ENCODE measurements at regions not wholly inside any gene's neighbourhood (a gene's known extent, or its start where the extent isn't known, plus 50 kb on each side); places are given as distances from the start of the nearest gene placed in this dataset.
"Not testable (repeated sequence)": the region's sequence is repeated elsewhere in the genome, so short reads cannot be mapped to it uniquely, and the experiment has no call there.

- DNase-seq = no peak
Observed at GRCh38 chr7:156019776-156020565, 207.7 kb upstream of the SHH start.

GRCh38 chr7:156019308-156019707 lies 207.0 kb upstream of the SHH start:
- no peak for DNase-seq

DNA sequence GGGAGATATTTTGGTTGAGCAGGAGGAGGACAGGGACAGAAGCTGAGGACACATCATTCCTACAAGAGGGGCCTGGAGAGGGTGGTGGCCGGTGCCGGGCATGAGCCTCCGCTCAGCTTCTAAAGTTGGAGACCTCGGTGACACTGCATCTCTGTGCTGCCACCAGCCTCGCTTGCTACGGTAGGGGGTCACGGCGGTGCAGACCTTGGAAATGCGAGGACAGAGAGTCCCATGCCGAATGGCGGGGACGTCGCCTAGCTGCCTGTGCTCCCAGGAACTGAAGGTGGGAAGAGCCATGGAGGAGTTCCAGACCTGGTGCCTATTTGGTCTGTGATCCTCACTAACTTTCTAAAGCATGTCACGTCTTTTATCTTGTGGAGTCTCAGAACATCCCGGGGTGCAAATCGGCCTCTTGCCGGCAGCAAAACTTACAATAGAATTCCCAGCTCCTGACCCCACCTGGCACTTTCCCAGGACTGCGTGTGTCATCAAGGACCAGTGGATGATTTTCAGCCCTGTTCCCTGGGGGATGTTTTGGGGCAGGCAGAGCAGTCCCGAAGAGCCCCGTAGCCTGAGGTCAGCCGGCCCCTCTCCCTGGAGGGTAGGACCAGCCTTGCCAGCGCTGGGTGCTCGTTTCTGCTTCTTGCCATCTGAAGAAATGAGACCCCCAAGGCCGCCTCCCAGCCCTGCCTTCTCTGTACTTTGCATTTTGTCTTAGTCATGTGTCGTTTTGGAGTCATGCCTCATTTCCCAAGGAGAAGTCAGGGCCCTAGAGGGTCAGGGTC lies 205.8 kb upstream of the SHH start:
- DNase-seq = no peak

GRCh38 chr7:156017431-156017830 lies 205.2 kb upstream of the SHH start:
- no peak for DNase-seq

DNA sequence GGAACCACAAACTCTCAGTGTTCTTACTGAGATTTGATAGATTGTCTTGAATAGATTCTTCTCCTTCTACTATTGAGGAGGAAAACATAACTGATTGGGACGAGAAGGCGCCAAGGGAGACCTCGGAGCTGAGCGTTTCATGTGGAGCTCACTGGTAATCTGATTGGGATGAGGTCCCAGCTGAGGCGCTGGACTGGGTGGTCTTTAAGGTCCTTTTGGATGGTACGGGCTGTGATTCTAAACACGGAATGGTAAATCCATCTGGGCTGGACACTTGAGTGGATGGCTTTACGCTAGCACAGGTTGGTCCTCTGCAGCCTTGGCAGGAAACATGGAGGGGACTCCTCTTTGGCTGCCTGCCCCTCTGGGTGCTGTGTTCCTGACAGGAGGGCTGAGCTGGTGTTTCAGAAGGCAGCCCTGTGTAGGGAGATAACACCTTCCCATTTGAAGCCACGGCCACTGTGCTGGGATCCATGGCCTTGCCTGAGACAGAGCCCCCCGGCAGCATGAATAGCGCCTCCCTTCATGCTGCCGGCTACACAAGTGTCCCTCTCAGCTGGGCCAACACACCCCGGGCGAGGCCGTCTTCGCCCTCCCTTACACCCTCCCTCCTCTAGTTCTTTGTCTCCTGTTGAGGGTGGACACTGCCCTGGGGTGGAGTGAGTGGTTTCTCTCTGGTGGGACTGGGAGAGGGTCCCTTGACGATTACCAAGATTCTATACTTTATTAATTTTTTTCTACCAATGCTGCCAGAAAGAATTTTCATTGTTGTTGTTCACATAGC lies 203.2 kb upstream of the SHH start:
- no peak for DNase-seq

- DNase-seq = no peak
Observed at GRCh38 chr7:156014808-156015207, 202.5 kb upstream of the SHH start.

DNA sequence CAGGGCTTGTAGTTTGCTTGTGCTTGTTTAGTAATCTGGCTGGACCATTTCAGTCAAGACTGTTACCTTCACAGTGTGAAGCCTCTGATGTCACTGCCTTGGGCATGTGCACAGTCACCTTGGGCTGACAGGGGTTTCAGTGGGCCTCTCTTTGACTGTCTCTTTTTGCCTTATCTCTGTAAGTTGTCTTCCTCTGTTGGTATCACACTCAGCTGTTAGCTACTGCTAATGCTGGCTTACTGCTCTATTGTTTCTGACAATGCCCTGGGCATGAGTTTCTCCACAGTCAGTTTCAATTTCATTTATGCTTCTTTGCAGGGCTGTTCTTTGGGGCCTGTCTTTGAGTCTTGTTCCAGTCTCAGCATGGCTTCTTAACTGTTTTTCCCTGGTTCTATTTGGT lies 201.9 kb upstream of the SHH start:
- DNase-seq = no peak

DNA sequence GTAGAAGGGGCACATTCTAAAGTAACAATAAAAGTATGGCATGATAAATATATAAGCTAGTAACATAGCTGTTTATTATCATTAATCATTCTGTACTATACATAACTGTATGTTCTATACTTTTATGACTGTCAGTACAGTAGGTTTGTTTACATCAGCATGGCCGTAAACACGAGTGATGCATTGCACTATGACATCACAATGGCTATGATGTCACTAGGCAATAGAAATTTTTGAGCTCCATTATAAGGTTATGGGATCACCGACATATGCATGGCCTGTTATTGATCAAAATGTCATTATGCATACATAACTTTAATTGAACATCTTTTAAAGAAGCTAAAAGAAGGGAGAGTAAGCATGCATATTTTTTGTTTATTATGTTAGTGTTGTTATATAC lies 200.1 kb upstream of the SHH start:
- no peak for DNase-seq

GRCh38 chr7:156009569-156009968 lies 197.3 kb upstream of the SHH start:
- DNase-seq = no peak

DNA sequence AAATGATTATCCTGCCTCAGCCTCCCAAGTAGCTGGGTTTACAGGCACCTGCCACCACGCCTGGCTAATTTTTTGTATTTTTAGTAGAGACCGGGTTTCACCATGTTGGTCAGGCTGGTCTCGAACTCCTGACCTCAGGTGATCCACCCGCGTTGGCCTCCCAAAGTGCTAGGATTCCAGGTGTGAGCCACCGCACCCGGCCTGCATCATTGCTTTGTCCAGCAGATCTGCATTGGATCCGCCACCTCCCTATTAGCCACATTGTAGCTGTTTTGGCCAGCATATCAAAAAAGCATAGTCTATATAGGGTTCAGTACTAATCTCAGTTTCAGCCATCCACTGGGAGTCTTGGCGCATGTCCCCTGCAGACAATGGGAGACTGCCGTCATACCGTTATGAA lies 194.6 kb upstream of the SHH start:
- DNase-seq = not testable (repeated sequence)

DNA sequence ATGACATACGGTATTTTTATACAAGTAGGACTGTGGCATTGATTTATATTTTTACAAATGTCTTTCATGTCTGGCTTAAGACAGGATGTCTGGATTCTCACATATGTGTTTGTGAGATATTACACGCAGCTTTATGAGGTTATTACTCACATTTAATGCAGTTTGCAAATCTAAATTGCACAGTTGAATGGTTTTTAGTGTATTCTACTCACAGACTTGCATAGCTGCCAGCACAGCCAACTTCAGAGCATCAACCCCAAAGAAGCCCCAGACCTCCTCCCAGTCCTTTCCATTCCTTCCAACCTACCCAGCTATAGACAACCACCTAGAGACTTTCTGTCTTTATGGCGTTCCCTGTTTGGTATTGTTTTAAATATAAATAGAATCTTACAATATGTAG lies 193.8 kb upstream of the SHH start:
- DNase-seq = no peak

DNA sequence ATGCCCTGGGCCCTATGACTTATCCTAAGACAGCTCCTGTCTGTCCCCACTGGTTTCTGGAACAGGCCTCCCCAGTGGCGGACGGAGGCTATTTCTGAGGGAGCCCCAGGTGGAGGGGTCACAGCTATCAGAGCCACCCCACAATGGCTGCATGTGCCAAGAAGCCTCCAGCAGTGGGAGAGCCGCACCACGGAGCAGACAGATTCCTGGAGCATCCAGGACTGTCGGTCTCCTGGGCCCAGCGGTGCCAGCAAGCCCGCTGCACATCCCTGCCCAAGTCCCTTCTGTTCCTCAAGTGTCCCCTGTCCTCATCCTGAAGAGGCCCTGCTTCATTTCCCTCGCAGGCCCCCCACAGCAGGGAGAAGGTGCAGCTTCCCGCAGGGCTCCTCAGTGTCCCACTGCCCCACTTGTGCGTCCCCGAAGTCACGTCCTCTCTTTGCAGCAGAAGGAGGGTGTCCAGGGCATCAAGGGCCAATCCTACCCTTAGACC lies 193.0 kb upstream of the SHH start:
- no peak for DNase-seq

GRCh38 chr7:156004265-156005201 lies 192.3 kb upstream of the SHH start:
- no peak for DNase-seq

- no peak for DNase-seq
Observed at GRCh38 chr7:156003220-156004162, 191.2 kb upstream of the SHH start.

DNA sequence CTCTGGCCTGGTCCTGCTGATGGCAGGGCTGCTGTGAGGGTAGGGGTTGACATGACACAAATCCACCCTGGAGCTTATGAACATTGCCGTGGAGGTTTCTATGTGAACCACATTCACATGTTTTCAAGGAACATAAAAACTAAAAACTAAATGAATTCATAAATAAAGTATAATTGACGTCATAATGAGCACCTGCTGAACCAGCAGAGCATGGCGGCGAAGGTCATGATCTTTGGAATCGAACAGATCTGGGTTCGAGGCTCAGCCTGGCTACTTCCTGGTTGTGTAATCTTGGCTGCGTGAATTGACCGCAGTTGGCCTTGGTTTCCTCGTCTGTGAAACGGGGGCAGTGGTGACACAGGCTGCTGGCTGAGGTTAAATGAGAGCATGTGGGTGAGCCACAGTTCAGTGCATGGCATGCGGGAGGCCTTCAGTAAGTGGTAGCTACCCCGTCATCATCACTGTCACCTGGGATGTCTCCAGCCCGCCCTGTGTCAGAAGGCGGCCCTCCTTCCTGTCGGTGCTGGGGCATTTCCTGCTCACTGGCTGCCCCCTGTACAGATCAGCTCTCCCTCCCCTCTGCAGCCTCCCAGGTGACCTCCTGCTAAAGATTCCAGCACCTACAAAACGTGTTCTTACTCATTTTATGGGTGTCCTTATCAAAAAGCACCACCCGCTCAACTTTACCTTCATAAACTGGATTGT lies 190.3 kb upstream of the SHH start:
- DNase-seq = no peak

- DNase-seq = no peak
Observed at GRCh38 chr7:156001496-156002260, 189.4 kb upstream of the SHH start.

GRCh38 chr7:156000601-156001396 lies 188.5 kb upstream of the SHH start:
- DNase-seq = no peak

- DNase-seq = no peak
Observed at GRCh38 chr7:155999631-156000489, 187.6 kb upstream of the SHH start.

Measured in GDM1 (cell line).